ENCODE measurements at regions not wholly inside any gene's neighbourhood (a gene's known extent, or its start where the extent isn't known, plus 50 kb on each side); places are given as distances from the start of the nearest gene placed in this dataset.

- H3K27me3 Mint-ChIP-seq (ENCODE audit: low read depth), result no peaks in the 10 kb centered on the region
- intact Hi-C loops (cut with micrococcal nuclease), result no loop called here
- no peak for DNase-seq
- H3K36me3 Mint-ChIP-seq (ENCODE audit: low read depth), result no peaks in the 10 kb centered on the region
- CTCF ChIA-PET, result no interaction called here
- H3K4me3 Mint-ChIP-seq, result no peak overlapping the region
- H3K27ac Mint-ChIP-seq, result no peak overlapping the region
- no peaks in the 10 kb centered on the region for H3K4me1 Mint-ChIP-seq (ENCODE audit: low read depth)
- peaks cover 8% of the 10 kb centered on the region for H3K9me3 Mint-ChIP-seq
Measured at GRCh38 chr14:53786045-53786444, 170.6 kb downstream of the BMP4 start.

DNA sequence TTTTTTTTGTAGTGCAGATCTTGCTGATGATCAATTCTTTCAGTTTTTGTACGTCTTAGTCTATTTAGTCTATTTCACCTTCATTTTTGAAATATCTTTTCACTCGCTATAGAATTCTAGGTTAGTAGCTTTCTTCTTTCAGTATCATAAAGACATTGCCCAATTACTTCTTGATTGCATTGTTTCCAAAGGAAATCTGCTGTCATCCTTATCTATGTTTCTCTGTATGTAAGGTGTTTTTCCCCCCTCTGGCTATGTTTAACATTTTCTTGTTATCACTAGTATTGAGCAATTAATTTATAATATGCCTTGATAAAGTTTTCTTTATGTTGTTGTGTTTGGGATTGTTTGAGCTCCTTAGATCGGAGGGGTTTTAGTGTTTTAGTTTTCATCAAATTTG, 171.9 kb downstream of the BMP4 start:
- intact Hi-C loops (cut with micrococcal nuclease), result no loop called here
- peaks cover 8% of the 10 kb centered on the region for H3K9me3 Mint-ChIP-seq

DNA sequence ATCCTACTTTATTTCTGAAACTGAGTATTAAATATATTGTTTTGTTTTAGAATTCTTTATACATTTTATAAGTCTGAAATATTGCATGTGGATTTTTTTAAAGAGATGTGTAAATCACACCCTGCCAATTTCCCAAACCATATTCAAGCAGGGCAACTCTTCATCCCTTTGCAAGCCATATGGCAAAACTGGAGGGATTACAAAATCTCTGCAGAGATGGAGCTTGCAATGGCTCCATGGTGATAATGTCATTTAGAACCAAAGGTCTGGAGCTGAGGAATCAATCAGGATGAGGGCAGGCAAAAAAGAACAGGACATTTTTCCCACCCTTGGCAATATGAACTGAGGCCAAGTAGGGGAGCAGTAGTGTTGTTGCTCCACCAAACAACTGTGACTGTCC, 173.4 kb downstream of the BMP4 start:
- H3K4me1 Mint-ChIP-seq (ENCODE audit: low read depth), result no peaks in the 10 kb centered on the region
- no peak for DNase-seq
- no peaks in the 10 kb centered on the region for H3K27me3 Mint-ChIP-seq (ENCODE audit: low read depth)
- H3K27ac Mint-ChIP-seq, result no peak overlapping the region
- H3K4me3 Mint-ChIP-seq, result no peak overlapping the region
- CTCF ChIA-PET, result no interaction called here
- peaks cover 8% of the 10 kb centered on the region for H3K9me3 Mint-ChIP-seq
- H3K36me3 Mint-ChIP-seq (ENCODE audit: low read depth), result no peaks in the 10 kb centered on the region
- intact Hi-C loops (cut with micrococcal nuclease), result no loop called here

More for the DNA sequence above, 171.9 kb downstream of the BMP4 start:
- Mint-ChIP-seq H3K4me1 (ENCODE audit: low read depth) (no peaks in the 10 kb centered on the region), H3K27ac (no peak overlapping the region), H3K4me3 (no peak overlapping the region), H3K36me3 (ENCODE audit: low read depth) (no peaks in the 10 kb centered on the region), H3K27me3 (ENCODE audit: low read depth) (no peaks in the 10 kb centered on the region)
- CTCF ChIA-PET, result no interaction called here
- DNase-seq, result no peak

- intact Hi-C loops (cut with micrococcal nuclease), result no loop called here
- H3K4me1 Mint-ChIP-seq (ENCODE audit: low read depth), result no peaks in the 10 kb centered on the region
- no peaks in the 10 kb centered on the region for H3K36me3 Mint-ChIP-seq (ENCODE audit: low read depth)
- no peak overlapping the region for H3K4me3 Mint-ChIP-seq
- peaks cover 5% of the 10 kb centered on the region for H3K9me3 Mint-ChIP-seq
- CTCF ChIA-PET, result no interaction called here
- DNase-seq, result no peak
- H3K27me3 Mint-ChIP-seq (ENCODE audit: low read depth), result no peaks in the 10 kb centered on the region
- no peak overlapping the region for H3K27ac Mint-ChIP-seq
Measured at GRCh38 chr14:53780051-53780555, 176.5 kb downstream of the BMP4 start.

- Mint-ChIP-seq H3K36me3 (ENCODE audit: low read depth) (no peaks in the 10 kb centered on the region), H3K4me3 (no peak overlapping the region), H3K27me3 (ENCODE audit: low read depth) (no peaks in the 10 kb centered on the region), H3K27ac (no peak overlapping the region), H3K4me1 (ENCODE audit: low read depth) (no peaks in the 10 kb centered on the region), H3K9me3 (no peaks in the 10 kb centered on the region)
- intact Hi-C loops (cut with micrococcal nuclease), result no loop called here
- no peak for DNase-seq
- CTCF ChIA-PET, result no interaction called here
Measured at GRCh38 chr14:53779301-53779700, 177.3 kb downstream of the BMP4 start.

- no peaks in the 10 kb centered on the region for H3K36me3 Mint-ChIP-seq (ENCODE audit: low read depth)
- CTCF ChIA-PET, result no interaction called here
- H3K4me1 Mint-ChIP-seq (ENCODE audit: low read depth), result no peaks in the 10 kb centered on the region
- no peak for DNase-seq
- no peaks in the 10 kb centered on the region for H3K9me3 Mint-ChIP-seq
- no peak overlapping the region for H3K4me3 Mint-ChIP-seq
- intact Hi-C loops (cut with micrococcal nuclease), result no loop called here
- no peak overlapping the region for H3K27ac Mint-ChIP-seq
- H3K27me3 Mint-ChIP-seq (ENCODE audit: low read depth), result no peaks in the 10 kb centered on the region
Measured at GRCh38 chr14:53778263-53778662, 178.4 kb downstream of the BMP4 start.

- intact Hi-C loops (cut with micrococcal nuclease), result no loop called here
- CTCF ChIA-PET, result no interaction called here
Measured at GRCh38 chr14:53772936-53773335, 183.7 kb downstream of the BMP4 start.

GRCh38 chr14:53767566-53767965, 189.1 kb downstream of the BMP4 start:
- no peak for DNase-seq
- CTCF ChIA-PET, result no interaction called here
- no peaks in the 10 kb centered on the region for H3K36me3 Mint-ChIP-seq (ENCODE audit: low read depth)
- H3K9me3 Mint-ChIP-seq, result no peaks in the 10 kb centered on the region
- H3K27ac Mint-ChIP-seq, result no peak overlapping the region
- H3K4me1 Mint-ChIP-seq (ENCODE audit: low read depth), result no peaks in the 10 kb centered on the region
- intact Hi-C loops (cut with micrococcal nuclease), result no loop called here
- no peak overlapping the region for H3K4me3 Mint-ChIP-seq
- no peaks in the 10 kb centered on the region for H3K27me3 Mint-ChIP-seq (ENCODE audit: low read depth)

More at GRCh38 chr14:53772936-53773335, 183.7 kb downstream of the BMP4 start:
- Mint-ChIP-seq H3K9me3 (no peaks in the 10 kb centered on the region), H3K27me3 (ENCODE audit: low read depth) (no peaks in the 10 kb centered on the region), H3K36me3 (ENCODE audit: low read depth) (no peaks in the 10 kb centered on the region), H3K4me1 (ENCODE audit: low read depth) (no peaks in the 10 kb centered on the region), H3K4me3 (no peak overlapping the region), H3K27ac (no peak overlapping the region)
- no peak for DNase-seq

- intact Hi-C loops (cut with micrococcal nuclease), result no loop called here
- no peaks in the 10 kb centered on the region for H3K9me3 Mint-ChIP-seq
- no peak for DNase-seq
- H3K4me1 Mint-ChIP-seq (ENCODE audit: low read depth), result no peaks in the 10 kb centered on the region
- no peak overlapping the region for H3K4me3 Mint-ChIP-seq
- H3K36me3 Mint-ChIP-seq (ENCODE audit: low read depth), result no peaks in the 10 kb centered on the region
- CTCF ChIA-PET, result no interaction called here
- H3K27me3 Mint-ChIP-seq (ENCODE audit: low read depth), result no peaks in the 10 kb centered on the region
- H3K27ac Mint-ChIP-seq, result no peak overlapping the region
Measured at GRCh38 chr14:53766601-53767000, 190.0 kb downstream of the BMP4 start.

GRCh38 chr14:53766106-53766505, 190.5 kb downstream of the BMP4 start:
- CTCF ChIA-PET, result no interaction called here
- no peaks in the 10 kb centered on the region for H3K36me3 Mint-ChIP-seq (ENCODE audit: low read depth)
- H3K27ac Mint-ChIP-seq, result no peak overlapping the region
- H3K4me3 Mint-ChIP-seq, result no peak overlapping the region
- peaks cover 2% of the 10 kb centered on the region for H3K9me3 Mint-ChIP-seq
- DNase-seq, result no peak
- intact Hi-C loops (cut with micrococcal nuclease), result no loop called here
- no peaks in the 10 kb centered on the region for H3K27me3 Mint-ChIP-seq (ENCODE audit: low read depth)
- H3K4me1 Mint-ChIP-seq (ENCODE audit: low read depth), result no peaks in the 10 kb centered on the region

- no peak overlapping the region for H3K27ac Mint-ChIP-seq
- no peaks in the 10 kb centered on the region for H3K36me3 Mint-ChIP-seq (ENCODE audit: low read depth)
- DNase-seq, result no peak
- H3K27me3 Mint-ChIP-seq (ENCODE audit: low read depth), result no peaks in the 10 kb centered on the region
- H3K4me1 Mint-ChIP-seq (ENCODE audit: low read depth), result no peaks in the 10 kb centered on the region
- CTCF ChIA-PET, result no interaction called here
- H3K9me3 Mint-ChIP-seq, result peaks cover 4% of the 10 kb centered on the region
- no peak overlapping the region for H3K4me3 Mint-ChIP-seq
- intact Hi-C loops (cut with micrococcal nuclease), result no loop called here
Measured at GRCh38 chr14:53764846-53765245, 191.8 kb downstream of the BMP4 start.

GRCh38 chr14:53758141-53758540, 198.5 kb downstream of the BMP4 start:
- no peaks in the 10 kb centered on the region for H3K36me3 Mint-ChIP-seq (ENCODE audit: low read depth)
- no peak overlapping the region for H3K4me3 Mint-ChIP-seq
- CTCF ChIA-PET, result interaction anchor here (0.6 kb wide), 1 partner anchor 370 kb away, joined by 4 read pairs; no protein-coding TSS in a partner anchor
- intact Hi-C loops (cut with micrococcal nuclease), result no loop called here
- no peaks in the 10 kb centered on the region for H3K27me3 Mint-ChIP-seq (ENCODE audit: low read depth)
- no peak overlapping the region for H3K27ac Mint-ChIP-seq
- no peak for DNase-seq
- peaks cover 13% of the 10 kb centered on the region for H3K9me3 Mint-ChIP-seq
- H3K4me1 Mint-ChIP-seq (ENCODE audit: low read depth), result no peaks in the 10 kb centered on the region

GRCh38 chr14:53757732-53758131, 198.9 kb downstream of the BMP4 start:
- CTCF ChIA-PET, result interaction anchor here (0.6 kb wide), 1 partner anchor 371 kb away, joined by 4 read pairs; no protein-coding TSS in a partner anchor
- Mint-ChIP-seq H3K4me3 (no peak overlapping the region), H3K36me3 (ENCODE audit: low read depth) (no peaks in the 10 kb centered on the region), H3K27me3 (ENCODE audit: low read depth) (no peaks in the 10 kb centered on the region), H3K9me3 (peaks cover 13% of the 10 kb centered on the region), H3K4me1 (ENCODE audit: low read depth) (no peaks in the 10 kb centered on the region), H3K27ac (no peak overlapping the region)
- intact Hi-C loops (cut with micrococcal nuclease), result no loop called here
- DNase-seq, result no peak

DNA sequence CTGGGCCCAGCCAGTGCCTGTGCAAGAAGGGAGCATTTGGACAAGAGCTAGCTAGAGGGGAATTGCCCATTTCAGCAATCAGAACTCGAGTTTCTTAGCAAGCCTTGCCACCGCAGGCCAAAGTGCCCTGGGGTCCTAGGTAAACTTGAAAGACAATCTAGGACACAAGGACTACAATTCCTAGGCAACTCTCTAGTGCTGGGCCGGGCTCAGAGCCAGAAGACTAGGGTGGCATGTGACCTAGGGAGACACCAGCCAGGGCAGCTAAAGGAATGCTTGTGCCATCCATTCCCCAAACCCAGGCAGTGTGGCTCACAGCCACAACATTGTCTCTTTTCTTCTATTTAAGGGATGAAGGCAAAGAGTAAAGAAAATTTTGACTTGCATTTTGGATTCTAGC, 205.0 kb downstream of the BMP4 start:
- H3K4me1 Mint-ChIP-seq (ENCODE audit: low read depth), result no peaks in the 10 kb centered on the region
- H3K36me3 Mint-ChIP-seq (ENCODE audit: low read depth), result no peaks in the 10 kb centered on the region
- DNase-seq, result no peak
- no peaks in the 10 kb centered on the region for H3K27me3 Mint-ChIP-seq (ENCODE audit: low read depth)
- H3K27ac Mint-ChIP-seq, result no peak overlapping the region
- H3K4me3 Mint-ChIP-seq, result no peak overlapping the region
- CTCF ChIA-PET, result no interaction called here
- peaks cover 5% of the 10 kb centered on the region for H3K9me3 Mint-ChIP-seq
- intact Hi-C loops (cut with micrococcal nuclease), result no loop called here
